Ishikawa (cell line): ENCODE measurements at regions not wholly inside any gene's neighbourhood (a gene's known extent, or its start where the extent isn't known, plus 50 kb on each side); places are given as distances from the start of the nearest gene placed in this dataset.

Experiments
- CEBPB ChIP-seq: IDR thresholded peaks from 2 replicates; pipeline ENCODE4 v1.6.1; 2012
- EGR1 ChIP-seq: IDR thresholded peaks from 2 replicates; pipeline ENCODE4 v1.6.1; 2012
- EP300 ChIP-seq: IDR thresholded peaks from 2 replicates; pipeline ENCODE4 v1.6.1; 2012; ENCODE audit warnings: borderline replicate concordance
- FOXM1 ChIP-seq: IDR thresholded peaks from 2 replicates; pipeline ENCODE4 v1.6.1; 2012; ENCODE audit warnings: low read depth, borderline replicate concordance
- MAX ChIP-seq: IDR thresholded peaks from 2 replicates; pipeline ENCODE4 v1.6.1; 2012
- RAD21 ChIP-seq: IDR thresholded peaks from 2 replicates; pipeline ENCODE4 v1.6.1; 2012; ENCODE audit warnings: low read depth
- REST ChIP-seq: IDR thresholded peaks from 2 replicates; pipeline ENCODE4 v1.6.1; 2012; ENCODE audit warnings: low read depth, mild to moderate bottlenecking
- TAF1 ChIP-seq: IDR thresholded peaks from 2 replicates; pipeline ENCODE4 v1.6.1; 2012; ENCODE audit warnings: low read depth, mild to moderate bottlenecking
- USF1 ChIP-seq: IDR thresholded peaks from 2 replicates; pipeline ENCODE4 v1.6.1; 2012
- YY1 ChIP-seq: IDR thresholded peaks from 2 replicates; pipeline ENCODE4 v1.6.1; 2012; ENCODE audit warnings: low read depth

- TF ChIP-seq MAX: no peak
- TF ChIP-seq YY1: no peak
- no peak for TF ChIP-seq REST
- TF ChIP-seq TAF1: no peak
- no peak for TF ChIP-seq RAD21
- TF ChIP-seq FOXM1: no peak
- no peak for TF ChIP-seq EP300
- no peak for TF ChIP-seq CEBPB
- no peak for TF ChIP-seq EGR1
- TF ChIP-seq USF1: no peak
Observed at GRCh38 chr11:15750535-15751308, 605.6 kb downstream of the SOX6 start.
